Endothelial cell of umbilical vein (primary cell): ENCODE measurements at regions not wholly inside any gene's neighbourhood (a gene's known extent, or its start where the extent isn't known, plus 50 kb on each side); places are given as distances from the start of the nearest gene placed in this dataset.

ENCODE experiments used
- BruUV-seq: library from RNA; stranded (reverse); fragments of 400-500 nt; replicated peaks from 2 replicates; lab custom pipeline; 2021; lab: Mats Ljungman, UMichigan
- CTCF ChIA-PET: fragments of 300-600, 350-600 bp; sonication (Branson Sonifier 250); formaldehyde crosslinking; loops from one replicate; lab custom pipeline; 2021; ENCODE audit warnings: antibody characterized with exemption, inconsistent platforms; lab: Charles Lee
- POLR2A ChIA-PET: fragments of 300-600, 350-600 bp; sonication (Branson Sonifier 250); formaldehyde crosslinking; loops from one replicate; lab custom pipeline; 2021; ENCODE audit warnings: antibody characterized with exemption, inconsistent platforms; lab: Charles Lee
- DNase-seq: peaks from one replicate; pipeline ENCODE4 v3.0.0-alpha.2; 2011; ENCODE audit warnings: low read depth, low spot score
- FAIRE-seq: peaks from 2 replicates; lab custom pipeline; 2011; peaks lifted over from hg19 to GRCh38; lab: Jason Lieb, UNC
- H2AFZ ChIP-seq: 2 replicates; pipeline ENCODE4 v1.6.0; 2012; ENCODE audit warnings: low read depth, low read length, control low read depth, inconsistent platforms
- H3K27ac ChIP-seq: 2 replicates; pipeline ENCODE4 v1.5.1; 2011; ENCODE audit warnings: low read depth, mild to moderate bottlenecking, control low read depth, low read length, moderate library complexity; ENCODE audit not compliant: insufficient read depth
- H3K27me3 ChIP-seq, 2 experiments: 2 replicates each; pipeline versions ENCODE4 v1.6.0 to v1.6.1; 2011; ENCODE audit warnings: low read length in 2 of 2, mixed read lengths in 1 of 2; ENCODE audit not compliant: control insufficient read depth in 2 of 2, insufficient read depth in 2 of 2
- H3K36me3 ChIP-seq, 2 experiments: 2 replicates in 1 of 2; 3 replicates in 1 of 2; pipeline ENCODE4 v1.5.1; 2011; ENCODE audit warnings: low read length in 2 of 2, mild to moderate bottlenecking in 1 of 2, moderate library complexity in 1 of 2; ENCODE audit not compliant: control insufficient read depth in 2 of 2, insufficient read depth in 2 of 2; ENCODE audit errors: extremely low read depth in 1 of 2
- H3K4me1 ChIP-seq: 3 replicates; pipeline ENCODE4 v1.5.1; 2011; ENCODE audit warnings: mild to moderate bottlenecking, low read length; ENCODE audit not compliant: control insufficient read depth, insufficient read depth; ENCODE audit errors: extremely low read depth
- H3K4me2 ChIP-seq: 2 replicates; pipeline ENCODE4 v1.6.1; 2011; ENCODE audit warnings: low read length, control low read depth, mixed read lengths; ENCODE audit not compliant: insufficient read depth
- H3K4me3 ChIP-seq, 3 experiments: fragments of 200-600 bp in 1 of 3; sonication (generic), shearing (Covaris generic) in 1 of 3; replicated peaks in 1 of 3; 2 replicates each; pipeline ENCODE4 v1.5.1; 2011 to 2016; ENCODE audit warnings: control low read depth in 3 of 3, low read length in 3 of 3, mild to moderate bottlenecking in 2 of 3, inconsistent platforms in 1 of 3, low read depth in 1 of 3, moderate library complexity in 1 of 3; ENCODE audit not compliant: insufficient read depth in 1 of 3
- H3K79me2 ChIP-seq: 2 replicates; pipeline ENCODE4 v1.6.0; 2012; ENCODE audit warnings: low read length, inconsistent platforms; ENCODE audit not compliant: control insufficient read depth, insufficient read depth
- H3K9ac ChIP-seq: replicated peaks from 2 replicates; pipeline ENCODE3; 2011; ENCODE audit warnings: low read length, control low read depth; ENCODE audit not compliant: insufficient read depth; ENCODE audit errors: extremely low read depth
- H3K9me1 ChIP-seq: replicated peaks from 3 replicates; pipeline ENCODE4 v1.6.0; 2011; ENCODE audit warnings: mild to moderate bottlenecking, low read length; ENCODE audit not compliant: control insufficient read depth, insufficient read depth; ENCODE audit errors: extremely low read depth
- H3K9me3 ChIP-seq: replicated peaks from 2 replicates; pipeline ENCODE4 v1.5.1; 2012; ENCODE audit warnings: low read length, inconsistent platforms; ENCODE audit not compliant: control insufficient read depth, insufficient read depth
- H4K20me1 ChIP-seq: replicated peaks from 2 replicates; pipeline ENCODE3; 2011; ENCODE audit warnings: mild to moderate bottlenecking, low read length; ENCODE audit not compliant: control insufficient read depth, insufficient read depth; ENCODE audit errors: extremely low read depth
- CTCF ChIP-seq, 2 donors: IDR thresholded peaks; 1 replicate in 1 of 2; 2 replicates in 1 of 2; pipeline ENCODE4 v1.5.1; 2011; ENCODE audit warnings: low read length in 2 of 2, mild to moderate bottlenecking in 2 of 2, moderate library complexity in 2 of 2, control low read depth in 1 of 2, inconsistent platforms in 1 of 2, low read depth in 1 of 2; ENCODE audit not compliant: insufficient read depth in 1 of 2; ENCODE audit errors: extremely low read depth in 1 of 2
- EZH2 ChIP-seq: IDR thresholded peaks from 2 replicates; pipeline ENCODE4 v1.6.1; 2012; ENCODE audit warnings: borderline replicate concordance, low read depth, mild to moderate bottlenecking, moderate library complexity, low read length, inconsistent platforms; ENCODE audit not compliant: severe bottlenecking
- FOS ChIP-seq: IDR thresholded peaks from 2 replicates; pipeline ENCODE4 v1.6.1; 2011; ENCODE audit warnings: mild to moderate bottlenecking, low read length, moderate library complexity, borderline replicate concordance; ENCODE audit not compliant: insufficient read depth
- GATA2 ChIP-seq: IDR thresholded peaks from 2 replicates; pipeline ENCODE4 v1.7.0; 2011; ENCODE audit warnings: low read depth, mild to moderate bottlenecking, moderate library complexity, mixed read lengths, low read length; ENCODE audit not compliant: insufficient read length, insufficient read depth
- JUN ChIP-seq: IDR thresholded peaks from 2 replicates; pipeline ENCODE4 v1.6.1; 2011; ENCODE audit warnings: borderline replicate concordance, low read depth; ENCODE audit not compliant: insufficient read length, insufficient read depth
- MAX ChIP-seq: IDR thresholded peaks from 2 replicates; pipeline ENCODE4 v1.6.1; 2011; ENCODE audit not compliant: insufficient read depth, insufficient read length
- MYC ChIP-seq: IDR thresholded peaks from one replicate; pipeline ENCODE4 v1.6.1; 2011; ENCODE audit warnings: mild to moderate bottlenecking, low read depth, low read length
- POLR2A ChIP-seq: IDR thresholded peaks from 2 replicates; pipeline ENCODE4 v1.6.1; 2012; ENCODE audit warnings: low read depth, mild to moderate bottlenecking, control low read depth, low read length
- POLR2AphosphoS5 ChIP-seq: IDR thresholded peaks from 2 replicates; pipeline ENCODE4 v1.6.1; 2012; ENCODE audit warnings: low read depth, mild to moderate bottlenecking, control low read depth, low read length, moderate library complexity; ENCODE audit not compliant: insufficient read depth
- dilution Hi-C: fragments of 300-500 bp; cut with MboI; formaldehyde crosslinking; loops from one replicate; pipeline ENCODE4 v1.15.0; 2019; ENCODE audit warnings: low sequenced_read_pairs; ENCODE audit not compliant: extremely low pct_ligation_motif_present
- intact Hi-C: fragments of 100-400 bp; cut with micrococcal nuclease; formaldehyde crosslinking; loops from one replicate; pipeline ENCODE4 v1.10.0; 2022

GRCh38 chr10:69709366-69709941 is 79.4 kb downstream of the FAM241B start:
- DNase-seq = no peak
- Histone ChIP-seq H3K9me3 (no peaks in the 10 kb centered on the region), H3K27me3 (peaks cover 29 to 39% of the 10 kb centered on the region in 2 experiments), H3K4me1 (no peaks in the 10 kb centered on the region), H3K9me1 (no peaks in the 10 kb centered on the region), H3K9ac (no peak overlapping the region), H3K4me2 (no peak overlapping the region), H4K20me1 (no peaks in the 10 kb centered on the region), H3K36me3 (no peaks in the 10 kb centered on the region), H3K27ac (no peak overlapping the region), H2AFZ (no peak overlapping the region), H3K4me3 (no peak overlapping the region), H3K79me2 (no peaks in the 10 kb centered on the region)
- no TSS peak for BruUV-seq
- CTCF ChIA-PET = interaction anchor here (0.6 kb wide), 1 partner anchor 429 kb away, joined by 3 read pairs; no protein-coding TSS in a partner anchor
- FAIRE-seq = no peak
- dilution Hi-C loops (no loop called here), intact Hi-C loops (no loop called here)
- TF ChIP-seq MAX (no peak), POLR2A (no peak), FOS (no peak), MYC (no peak), POLR2AphosphoS5 (no peak), GATA2 (no peak), CTCF (IDR thresholded peaks at IDR 0.05; ENCODE audit: extremely low read depth in 1 of 2, insufficient read depth in 1 of 2, low read depth in 1 of 2, low read length in 2 of 2) (no peak), EZH2 (no peak), JUN (no peak)
- POLR2A ChIA-PET = no interaction called here
